Stimulated activated CD8-positive, alpha-beta memory T cell treated with anti-CD3 and anti-CD28 coated beads, Interleukin-12 subunit alpha, Interleukin-12 subunit beta, amount 100 ng/mL, for 1 hour (primary cell): ENCODE measurements at regions not wholly inside any gene's neighbourhood (a gene's known extent, or its start where the extent isn't known, plus 50 kb on each side); places are given as distances from the start of the nearest gene placed in this dataset.

ENCODE experiments used
- DNase-seq: peaks from one replicate; pipeline ENCODE4 v3.0.0-alpha.2; 2020; ENCODE audit warnings: low read depth

- DNase-seq: no peak
Observed at GRCh38 chr7:21364801-21365271, 63.0 kb upstream of the SP4 start.

- DNase-seq: no peak
Observed at GRCh38 chr7:21365866-21366624, 61.8 kb upstream of the SP4 start.

- no peak for DNase-seq
Observed at GRCh38 chr7:21367081-21367480, 60.8 kb upstream of the SP4 start.

GRCh38 chr7:21367537-21367936 lies 60.3 kb upstream of the SP4 start:
- no peak for DNase-seq

GRCh38 chr7:21368317-21368716 lies 59.6 kb upstream of the SP4 start:
- DNase-seq: no peak

GRCh38 chr7:21370283-21370982 lies 57.5 kb upstream of the SP4 start:
- DNase-seq: no peak

- no peak for DNase-seq
Observed at GRCh38 chr7:21371360-21371759, 56.5 kb upstream of the SP4 start.

- no peak for DNase-seq
Observed at GRCh38 chr7:21373031-21373430, 54.9 kb upstream of the SP4 start.

GRCh38 chr7:21374134-21374533 lies 53.7 kb upstream of the SP4 start:
- no peak for DNase-seq

- no peak for DNase-seq
Observed at GRCh38 chr7:21377545-21377944, 50.3 kb upstream of the SP4 start.
